B cell (primary cell): ENCODE measurements at regions not wholly inside any gene's neighbourhood (a gene's known extent, or its start where the extent isn't known, plus 50 kb on each side); places are given as distances from the start of the nearest gene placed in this dataset.

Experiments
- ATAC-seq: fragments of 200-7000 bp; cut with Tn5 transposase; one replicate; pipeline ENCODE4 v1.10.0; 2021; ENCODE audit warnings: low read depth, mild to moderate bottlenecking, moderate number of reproducible peaks, moderate library complexity
- CTCF ChIA-PET: fragments of 350-600 bp; sonication (Branson Sonifier 250); formaldehyde crosslinking; loops from one replicate; lab custom pipeline; 2021; ENCODE audit warnings: antibody characterized with exemption, inconsistent platforms; lab: Charles Lee
- POLR2A ChIA-PET: fragments of 350-600 bp; sonication (Branson Sonifier 250); formaldehyde crosslinking; loops from one replicate; lab custom pipeline; 2021; ENCODE audit warnings: antibody characterized with exemption; lab: Charles Lee
- DNase-seq: peaks from one replicate; pipeline ENCODE4 v3.0.0; 2013
- H2AFZ ChIP-seq: 2 replicates; pipeline ENCODE4 v1.6.1; 2012; ENCODE audit warnings: mild to moderate bottlenecking, low read depth, low read length; ENCODE audit not compliant: insufficient read depth, poor library complexity, severe bottlenecking
- H3K27ac ChIP-seq, 2 donors: 1 replicate in 1 of 2; 2 replicates in 1 of 2; pipeline ENCODE4 v1.5.1; 2012 to 2013; ENCODE audit warnings: low read length in 2 of 2, mild to moderate bottlenecking in 2 of 2, moderate library complexity in 1 of 2
- H3K27me3 ChIP-seq, 4 experiments: fragments of 200-600 bp in 1 of 4; sonication (generic) in 1 of 4; replicated peaks in 1 of 4; 1 replicate in 2 of 4; 2 replicates in 2 of 4; pipeline versions ENCODE4 v1.6.1 to v1.7.0; 2013 to 2016; ENCODE audit warnings: low read length in 3 of 4, mild to moderate bottlenecking in 2 of 4, mixed read lengths in 1 of 4, moderate library complexity in 1 of 4; ENCODE audit not compliant: insufficient read depth in 4 of 4, control insufficient read depth in 3 of 4; ENCODE audit errors: control extremely low read depth in 1 of 4
- H3K36me3 ChIP-seq, 2 experiments: replicated peaks in 1 of 2; 1 replicate in 1 of 2; 2 replicates in 1 of 2; pipeline versions ENCODE4 v1.6.1 to v1.7.1; 2013; ENCODE audit warnings: low read length in 1 of 2; ENCODE audit not compliant: insufficient read depth in 2 of 2, control insufficient read depth in 1 of 2; ENCODE audit errors: control extremely low read depth in 1 of 2, extremely low read depth in 1 of 2
- H3K4me1 ChIP-seq, 2 donors: fragments of 200-600 bp in 1 of 2; sonication (generic) in 1 of 2; 1 replicate in 1 of 2; 2 replicates in 1 of 2; pipeline versions ENCODE4 v1.5.1 to v1.6.1; 2013 to 2017; ENCODE audit warnings: low read length in 2 of 2; ENCODE audit not compliant: control insufficient read depth in 2 of 2, insufficient read depth in 2 of 2
- H3K4me2 ChIP-seq: replicated peaks from 2 replicates; pipeline ENCODE3; 2012; ENCODE audit warnings: mild to moderate bottlenecking, low read depth, low read length; ENCODE audit not compliant: poor library complexity, severe bottlenecking
- H3K4me3 ChIP-seq, 5 experiments: fragments of 200-600 bp in 1 of 5; sonication (generic) in 1 of 5; 1 replicate in 3 of 5; 2 replicates in 2 of 5; pipeline versions ENCODE4 v1.5.1 to v1.7.0; 2011 to 2016; ENCODE audit warnings: low read length in 4 of 5, mild to moderate bottlenecking in 4 of 5, low read depth in 2 of 5, control low read depth in 1 of 5, moderate library complexity in 1 of 5; ENCODE audit not compliant: insufficient read depth in 1 of 5; ENCODE audit errors: control extremely low read depth in 1 of 5, extremely low read depth in 1 of 5
- H3K79me2 ChIP-seq: fragments of 200-600 bp; sonication (generic); one replicate; pipeline ENCODE4 v1.6.0; 2016; ENCODE audit warnings: low read length; ENCODE audit not compliant: control insufficient read depth, insufficient read depth
- H3K9ac ChIP-seq: fragments of 200-600 bp; sonication (generic); 2 replicates; pipeline ENCODE4 v1.6.1; 2017; ENCODE audit warnings: mild to moderate bottlenecking, low read length, moderate library complexity
- H3K9me3 ChIP-seq, 3 donors: one replicate each; pipeline versions ENCODE4 v1.6.1 to v1.7.1; 2013; ENCODE audit warnings: low read length in 2 of 3; ENCODE audit not compliant: control insufficient read depth in 2 of 3, insufficient read depth in 1 of 3; ENCODE audit errors: control extremely low read depth in 1 of 3
- H4K20me1 ChIP-seq: 2 replicates; pipeline ENCODE4 v1.6.0; 2012; ENCODE audit warnings: mild to moderate bottlenecking, low read length; ENCODE audit not compliant: insufficient read depth, control insufficient read depth, poor library complexity, severe bottlenecking
- H3K27ac Mint-ChIP-seq: one replicate; pipeline ENCODE4 v1.8.0; 2021; ENCODE audit warnings: mixed read lengths
- H3K27me3 Mint-ChIP-seq: one replicate; pipeline ENCODE4 v1.8.0; 2021; ENCODE audit warnings: mixed read lengths
- H3K4me1 Mint-ChIP-seq: one replicate; pipeline ENCODE4 v1.8.0; 2021; ENCODE audit warnings: mixed read lengths
- H3K4me3 Mint-ChIP-seq: one replicate; pipeline ENCODE4 v1.8.0; 2021; ENCODE audit warnings: mixed read lengths
- H3K9me3 Mint-ChIP-seq: one replicate; pipeline ENCODE4 v1.8.0; 2022; ENCODE audit warnings: mixed read lengths; ENCODE audit not compliant: insufficient read depth
- CTCF ChIP-seq: fragments of 200-600 bp; IDR thresholded peaks from one replicate; pipeline ENCODE4 v1.8.0; 2022; ENCODE audit warnings: antibody characterized with exemption, mild to moderate bottlenecking
- EZH2 ChIP-seq: IDR thresholded peaks from 2 replicates; pipeline ENCODE4 v1.6.1; 2012; ENCODE audit warnings: borderline replicate concordance, low read depth, mild to moderate bottlenecking, moderate library complexity, low read length; ENCODE audit not compliant: insufficient read depth, poor library complexity, severe bottlenecking
- WGBS: methylation state at CpG from one replicate; pipeline ENCODE4 v1.1.5; 2013; ENCODE audit warnings: missing lambda C conversion rate; ENCODE audit not compliant: insufficient coverage; 5-methylcytosine and 5-hydroxymethylcytosine counted together
- intact Hi-C: fragments of 100-400 bp; cut with micrococcal nuclease; formaldehyde crosslinking; loops from one replicate; pipeline ENCODE4 v1.10.0; 2022

GRCh38 chr16:61057635-61058034, 978.6 kb downstream of the CDH8 start:
- Histone ChIP-seq H3K4me3 (no peak overlapping the region), H3K9ac (no peak overlapping the region), H4K20me1 (no peaks in the 10 kb centered on the region), H2AFZ (no peak overlapping the region), H3K4me1 (no peaks in the 10 kb centered on the region), H3K79me2 (no peaks in the 10 kb centered on the region), H3K9me3 (peaks cover 0 to 3% (median 0%) of the 10 kb centered on the region in 3 donors), H3K36me3 (no peaks in the 10 kb centered on the region), H3K4me2 (no peak overlapping the region), H3K27ac (no peak overlapping the region), H3K27me3 (no peaks in the 10 kb centered on the region)
- ATAC-seq, result no peak
- Mint-ChIP-seq H3K4me1 (no peaks in the 10 kb centered on the region), H3K27me3 (no peaks in the 10 kb centered on the region), H3K9me3 (peaks cover 3% of the 10 kb centered on the region), H3K4me3 (no peak overlapping the region), H3K27ac (no peak overlapping the region)
- CTCF ChIA-PET, result no interaction called here
- no CpG with 5 or more reads among the region's 1 CpG for WGBS
- POLR2A ChIA-PET, result no interaction called here
- no peak for DNase-seq
- TF ChIP-seq EZH2 (no peak), CTCF (no peak)
- intact Hi-C loops, result no loop called here

- no peak overlapping the region for H3K4me3 Mint-ChIP-seq
- WGBS, result 88% methylated on average over 11 of the region's 11 CpGs
- Histone ChIP-seq H3K36me3 (no peaks in the 10 kb centered on the region), H3K4me3 (no peak overlapping the region), H2AFZ (no peak overlapping the region), H3K27ac (no peak overlapping the region), H3K9ac (no peak overlapping the region), H3K4me2 (no peak overlapping the region), H3K9me3 (peaks cover 0 to 9% (median 0%) of the 10 kb centered on the region in 3 donors), H3K4me1 (no peaks in the 10 kb centered on the region), H3K27me3 (no peaks in the 10 kb centered on the region), H3K79me2 (no peaks in the 10 kb centered on the region), H4K20me1 (no peaks in the 10 kb centered on the region)
- peaks cover 5% of the 10 kb centered on the region for H3K9me3 Mint-ChIP-seq
- ChIA-PET CTCF (no interaction called here), POLR2A (no interaction called here)
- no peak for TF ChIP-seq CTCF
- TF ChIP-seq EZH2, result no peak
- no peaks in the 10 kb centered on the region for H3K27me3 Mint-ChIP-seq
- ATAC-seq, result no peak
- no peaks in the 10 kb centered on the region for H3K4me1 Mint-ChIP-seq
- no peak overlapping the region for H3K27ac Mint-ChIP-seq
- no peak for DNase-seq
- intact Hi-C loops, result no loop called here
Observed at GRCh38 chr16:61050547-61050946, 985.7 kb downstream of the CDH8 start.
